Hepatocyte (in vitro differentiated cells): ENCODE measurements at regions not wholly inside any gene's neighbourhood (a gene's known extent, or its start where the extent isn't known, plus 50 kb on each side); places are given as distances from the start of the nearest gene placed in this dataset.

Source experiments
- CTCF ChIP-seq: fragments of 200-600 bp; sonication (generic); IDR thresholded peaks from 2 replicates; pipeline ENCODE4 v1.5.1; 2016; ENCODE audit warnings: antibody characterized with exemption, mild to moderate bottlenecking; ENCODE audit not compliant: poor library complexity
- EZH2 ChIP-seq: fragments of 200-600 bp; sonication (generic); IDR thresholded peaks from 2 replicates; pipeline ENCODE4 v1.6.1; 2016; ENCODE audit warnings: antibody characterized with exemption, mild to moderate bottlenecking, borderline replicate concordance

GRCh38 chr2:19224486-19224885 is 133.9 kb downstream of the OSR1 start:
- TF ChIP-seq CTCF (no peak), EZH2 (no peak)
